ENCODE measurements at regions not wholly inside any gene's neighbourhood (a gene's known extent, or its start where the extent isn't known, plus 50 kb on each side); places are given as distances from the start of the nearest gene placed in this dataset.

DNA sequence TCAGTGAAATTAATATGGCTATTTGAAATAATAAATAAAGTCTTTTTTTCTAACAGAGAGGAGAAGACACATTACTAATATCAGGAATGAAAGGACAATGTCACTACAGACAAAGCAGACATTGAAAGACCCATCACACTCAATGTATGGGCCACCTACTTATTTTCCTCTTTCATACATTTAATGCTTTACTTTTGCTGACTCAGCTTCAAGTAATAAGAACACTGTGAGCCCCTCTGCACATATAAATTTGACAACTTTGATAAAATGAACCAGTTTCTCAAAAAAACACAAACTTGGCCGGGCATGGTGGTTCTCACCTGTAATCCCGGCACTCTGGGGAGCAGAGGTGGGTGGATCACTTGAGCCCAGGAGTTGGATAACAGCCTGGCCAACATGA lies 664.2 kb upstream of the COBL start:
- TF ChIP-seq, protein P1, sequence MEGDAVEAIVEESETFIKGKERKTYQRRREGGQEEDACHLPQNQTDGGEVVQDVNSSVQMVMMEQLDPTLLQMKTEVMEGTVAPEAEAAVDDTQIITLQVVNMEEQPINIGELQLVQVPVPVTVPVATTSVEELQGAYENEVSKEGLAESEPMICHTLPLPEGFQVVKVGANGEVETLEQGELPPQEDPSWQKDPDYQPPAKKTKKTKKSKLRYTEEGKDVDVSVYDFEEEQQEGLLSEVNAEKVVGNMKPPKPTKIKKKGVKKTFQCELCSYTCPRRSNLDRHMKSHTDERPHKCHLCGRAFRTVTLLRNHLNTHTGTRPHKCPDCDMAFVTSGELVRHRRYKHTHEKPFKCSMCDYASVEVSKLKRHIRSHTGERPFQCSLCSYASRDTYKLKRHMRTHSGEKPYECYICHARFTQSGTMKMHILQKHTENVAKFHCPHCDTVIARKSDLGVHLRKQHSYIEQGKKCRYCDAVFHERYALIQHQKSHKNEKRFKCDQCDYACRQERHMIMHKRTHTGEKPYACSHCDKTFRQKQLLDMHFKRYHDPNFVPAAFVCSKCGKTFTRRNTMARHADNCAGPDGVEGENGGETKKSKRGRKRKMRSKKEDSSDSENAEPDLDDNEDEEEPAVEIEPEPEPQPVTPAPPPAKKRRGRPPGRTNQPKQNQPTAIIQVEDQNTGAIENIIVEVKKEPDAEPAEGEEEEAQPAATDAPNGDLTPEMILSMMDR (conservative IDR thresholded peaks at IDR 0.05) = no peak
- TF ChIP-seq EZH2 (IDR thresholded peaks at IDR 0.05; ENCODE audit: low read depth) = no peak
